ENCODE measurements at regions not wholly inside any gene's neighbourhood (a gene's known extent, or its start where the extent isn't known, plus 50 kb on each side); places are given as distances from the start of the nearest gene placed in this dataset.

DNA sequence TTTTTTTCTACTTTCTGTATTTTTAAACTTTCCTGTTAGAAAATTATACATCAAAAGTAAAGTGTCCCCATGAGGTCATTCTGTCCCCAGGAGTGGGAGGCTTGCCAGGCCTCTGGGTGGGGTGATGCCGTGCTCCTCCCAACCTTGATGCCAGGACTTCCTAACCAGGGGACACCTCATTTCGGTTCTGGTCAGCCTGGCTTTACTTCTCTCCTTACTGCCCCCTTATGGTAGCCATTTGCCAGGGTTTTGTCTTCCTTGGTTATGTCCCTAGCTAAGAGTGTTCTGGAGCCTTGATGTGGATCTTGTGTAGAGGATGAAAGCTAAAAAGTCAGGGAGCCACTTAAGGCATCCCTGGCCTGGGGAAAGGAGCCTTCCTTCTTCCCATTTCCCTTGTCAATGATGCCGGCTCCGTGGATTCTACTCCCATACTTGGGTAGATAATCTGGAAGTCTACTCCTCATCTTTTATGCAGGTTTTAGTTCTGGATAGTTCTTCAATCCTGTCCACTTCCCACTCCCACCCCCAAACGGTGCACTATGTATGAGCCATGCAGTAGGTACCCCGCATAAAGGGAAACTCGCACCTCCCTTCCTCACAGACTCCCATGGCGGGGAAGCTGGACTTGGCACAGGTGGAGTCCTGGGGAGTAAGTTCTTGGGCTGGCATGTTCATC lies 164.1 kb upstream of the SALL4 start:
- H3K27me3 Mint-ChIP-seq (ENCODE audit: unreplicated experiment): no peaks in the 10 kb centered on the region
- DNase-seq: no peak
- peak; percentile 44 for TF ChIP-seq CTCF (IDR thresholded peaks at IDR 0.05; ENCODE audit: partially characterized antibody, unreplicated experiment)
- H3K9me3 Mint-ChIP-seq (ENCODE audit: unreplicated experiment): no peaks in the 10 kb centered on the region
- H3K4me3 Mint-ChIP-seq (ENCODE audit: unreplicated experiment): no peak overlapping the region
- H3K27ac Mint-ChIP-seq (ENCODE audit: unreplicated experiment): no peak overlapping the region
- H3K4me1 Mint-ChIP-seq (ENCODE audit: low read depth, unreplicated experiment): peaks cover 12% of the 10 kb centered on the region
- no peaks in the 10 kb centered on the region for H3K36me3 Mint-ChIP-seq (ENCODE audit: unreplicated experiment)

GRCh38 chr20:51961964-51962761 lies 159.8 kb upstream of the SALL4 start:
- H3K27ac Mint-ChIP-seq (ENCODE audit: unreplicated experiment): no peak overlapping the region
- peaks cover 10% of the 10 kb centered on the region for H3K4me1 Mint-ChIP-seq (ENCODE audit: low read depth, unreplicated experiment)
- H3K27me3 Mint-ChIP-seq (ENCODE audit: unreplicated experiment): no peaks in the 10 kb centered on the region
- no peaks in the 10 kb centered on the region for H3K9me3 Mint-ChIP-seq (ENCODE audit: unreplicated experiment)
- no peak for TF ChIP-seq CTCF (IDR thresholded peaks at IDR 0.05; ENCODE audit: partially characterized antibody, unreplicated experiment)
- no peak overlapping the region for H3K4me3 Mint-ChIP-seq (ENCODE audit: unreplicated experiment)
- H3K36me3 Mint-ChIP-seq (ENCODE audit: unreplicated experiment): no peaks in the 10 kb centered on the region
- no peak for DNase-seq

DNA sequence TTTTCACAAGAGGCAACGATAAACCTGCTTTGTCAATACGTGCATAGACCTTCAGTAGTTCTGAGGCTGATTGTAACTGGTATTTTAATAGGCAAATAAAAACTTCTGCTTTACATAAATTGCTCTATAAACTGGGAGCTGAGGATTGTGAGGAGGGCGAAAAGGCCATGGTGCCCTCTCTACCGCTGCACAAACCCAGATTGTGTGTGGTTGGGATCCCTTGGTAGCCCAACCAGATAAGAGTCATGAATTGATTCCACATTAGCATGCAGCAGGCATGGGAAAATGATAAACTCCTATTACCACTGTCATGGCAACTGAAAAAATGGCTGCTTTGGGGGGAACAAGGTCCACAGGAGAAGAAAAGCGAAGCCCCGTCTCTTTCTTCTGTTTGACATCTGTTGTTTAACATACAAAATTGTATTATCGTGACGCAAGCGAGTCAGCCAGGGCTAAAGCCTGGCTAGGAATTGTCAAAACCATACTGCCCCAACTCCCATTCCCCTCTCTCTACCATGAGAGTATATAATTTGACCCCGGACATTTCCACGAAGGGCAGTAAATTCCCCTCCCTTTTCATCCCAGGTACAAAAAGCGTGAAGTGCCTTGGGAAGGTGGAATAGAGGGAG lies 157.8 kb upstream of the SALL4 start:
- DNase-seq: no peak
- no peaks in the 10 kb centered on the region for H3K9me3 Mint-ChIP-seq (ENCODE audit: unreplicated experiment)
- no peak overlapping the region for H3K27ac Mint-ChIP-seq (ENCODE audit: unreplicated experiment)
- no peaks in the 10 kb centered on the region for H3K27me3 Mint-ChIP-seq (ENCODE audit: unreplicated experiment)
- no peak for TF ChIP-seq CTCF (IDR thresholded peaks at IDR 0.05; ENCODE audit: partially characterized antibody, unreplicated experiment)
- H3K4me1 Mint-ChIP-seq (ENCODE audit: low read depth, unreplicated experiment): peaks cover 10% of the 10 kb centered on the region
- no peak overlapping the region for H3K4me3 Mint-ChIP-seq (ENCODE audit: unreplicated experiment)
- no peaks in the 10 kb centered on the region for H3K36me3 Mint-ChIP-seq (ENCODE audit: unreplicated experiment)

DNA sequence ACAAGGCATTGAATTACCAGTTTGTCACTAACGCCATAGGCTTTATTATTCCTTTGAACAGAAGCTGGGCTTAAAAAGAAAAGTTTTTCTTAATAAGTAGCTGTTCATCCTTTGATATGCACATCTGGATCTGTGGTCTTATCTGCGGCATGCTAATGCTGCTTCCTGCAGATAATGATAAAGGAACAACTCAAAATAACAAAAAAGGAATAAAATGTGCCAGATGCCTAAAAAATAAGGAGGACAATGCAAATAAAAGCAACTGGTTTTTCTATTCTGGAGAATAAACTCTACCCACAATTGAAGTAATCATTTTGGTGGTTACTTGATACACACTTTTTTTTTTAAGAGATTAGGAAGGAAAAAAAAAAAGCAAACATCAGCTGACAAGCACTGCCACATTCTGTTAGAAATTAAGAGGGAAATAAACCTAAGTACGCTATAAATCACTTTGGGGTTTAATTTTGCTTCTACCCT lies 156.8 kb upstream of the SALL4 start:
- Mint-ChIP-seq H3K9me3 (ENCODE audit: unreplicated experiment) (no peaks in the 10 kb centered on the region), H3K27ac (ENCODE audit: unreplicated experiment) (no peak overlapping the region), H3K27me3 (ENCODE audit: unreplicated experiment) (no peaks in the 10 kb centered on the region), H3K4me3 (ENCODE audit: unreplicated experiment) (no peak overlapping the region), H3K36me3 (ENCODE audit: unreplicated experiment) (no peaks in the 10 kb centered on the region), H3K4me1 (ENCODE audit: low read depth, unreplicated experiment) (peaks cover 10% of the 10 kb centered on the region)
- no peak for TF ChIP-seq CTCF (IDR thresholded peaks at IDR 0.05; ENCODE audit: partially characterized antibody, unreplicated experiment)
- no peak for DNase-seq

All from glutamatergic neuron (in vitro differentiated cells).